ENCODE measurements at regions not wholly inside any gene's neighbourhood (a gene's known extent, or its start where the extent isn't known, plus 50 kb on each side); places are given as distances from the start of the nearest gene placed in this dataset.

DNA sequence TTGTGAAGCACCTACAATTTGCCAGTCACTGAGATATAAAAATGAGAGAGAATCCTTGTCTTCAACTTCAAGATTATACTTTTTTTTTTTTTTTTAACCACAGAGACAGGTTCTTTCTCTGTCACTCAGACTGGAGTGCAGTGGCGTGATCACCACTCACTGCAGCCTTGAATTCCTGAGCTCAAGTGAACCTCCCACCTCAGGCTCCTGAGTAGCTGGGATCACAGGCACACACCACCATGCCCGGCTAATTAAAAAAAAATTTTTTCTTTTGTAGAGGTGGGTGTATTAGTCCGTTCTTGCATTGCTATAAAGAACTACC is 51.6 kb upstream of the PMEPA1 start:
- H3K27ac Mint-ChIP-seq: no peak overlapping the region
- H3K27me3 Mint-ChIP-seq: peaks cover 13% of the 10 kb centered on the region
- no peaks in the 10 kb centered on the region for H3K4me1 Mint-ChIP-seq
- H3K9me3 Mint-ChIP-seq: peaks cover 3% of the 10 kb centered on the region
- no peaks in the 10 kb centered on the region for H3K36me3 Mint-ChIP-seq
- H3K4me3 Mint-ChIP-seq: no peak overlapping the region
- DNase-seq: no peak

DNA sequence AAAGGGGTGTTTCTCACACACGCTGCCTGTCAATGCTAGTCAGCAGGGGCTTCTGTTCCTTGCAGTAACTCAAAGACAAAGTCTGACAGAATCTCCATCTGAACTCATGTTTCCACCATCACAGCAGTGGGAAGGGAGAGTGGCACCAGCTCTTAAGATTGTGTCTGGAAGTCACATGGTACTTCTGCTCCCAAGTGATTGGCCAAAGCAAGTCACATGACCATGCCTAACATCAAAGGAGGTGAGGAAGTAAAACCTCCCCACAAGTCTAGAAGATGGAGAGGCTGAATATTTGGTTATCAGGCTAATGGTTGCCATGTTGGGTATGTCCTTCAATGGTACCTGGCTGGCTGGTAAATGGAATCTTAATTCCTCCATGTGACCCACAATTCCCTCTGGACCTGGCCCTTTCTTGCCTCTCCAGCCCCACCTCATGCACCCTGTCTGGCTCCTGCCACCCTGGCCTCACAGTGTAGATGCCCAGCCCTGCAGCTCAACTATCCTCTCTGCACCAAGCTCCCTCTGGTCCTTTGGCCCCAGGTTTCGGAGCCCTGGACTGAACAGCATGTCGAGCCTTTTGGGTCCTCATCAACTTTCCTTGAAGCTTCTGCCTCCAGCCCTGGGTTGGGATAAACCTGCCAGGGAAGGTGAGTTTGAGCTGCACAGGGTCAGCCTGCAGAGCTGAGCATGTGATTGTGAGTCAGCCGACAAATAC is 51.0 kb upstream of the PMEPA1 start:
- Mint-ChIP-seq H3K27me3 (peaks cover 13% of the 10 kb centered on the region), H3K9me3 (peaks cover 3% of the 10 kb centered on the region), H3K4me1 (no peaks in the 10 kb centered on the region), H3K36me3 (no peaks in the 10 kb centered on the region), H3K4me3 (no peak overlapping the region), H3K27ac (no peak overlapping the region)
- no peak for DNase-seq

DNA sequence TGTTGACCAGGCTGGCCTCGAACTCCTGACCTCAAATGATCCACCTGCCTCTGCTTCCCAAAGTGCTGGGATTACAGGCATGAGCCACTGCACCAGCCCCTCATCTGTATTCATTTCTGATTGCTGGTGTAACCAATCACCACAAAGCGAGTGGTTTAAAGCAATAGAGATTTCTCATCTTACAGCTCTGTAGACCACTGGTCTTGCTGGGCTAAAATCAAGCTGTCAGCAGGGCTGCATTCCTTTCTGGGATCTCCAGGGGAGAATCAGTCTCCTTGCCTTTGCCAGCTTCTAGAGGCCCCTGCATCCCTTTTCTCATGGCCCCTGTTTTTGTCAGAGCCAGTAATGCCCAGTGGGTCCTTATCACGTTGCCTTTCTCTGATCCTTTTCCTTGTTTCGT is 49.9 kb upstream of the PMEPA1 start:
- Mint-ChIP-seq H3K4me1 (no peaks in the 10 kb centered on the region), H3K36me3 (no peaks in the 10 kb centered on the region), H3K4me3 (no peak overlapping the region), H3K27me3 (peaks cover 13% of the 10 kb centered on the region), H3K9me3 (peaks cover 3% of the 10 kb centered on the region), H3K27ac (no peak overlapping the region)
- DNase-seq: no peak
